IMR-90 (cell line): ENCODE measurements at regions not wholly inside any gene's neighbourhood (a gene's known extent, or its start where the extent isn't known, plus 50 kb on each side); places are given as distances from the start of the nearest gene placed in this dataset.

Experiments
- ATAC-seq: fragments of 200-7000 bp; cut with Tn5 transposase; 2 replicates; pipeline ENCODE4 v1.9.1; 2020; ENCODE audit warnings: low read depth, mild to moderate bottlenecking, moderate library complexity
- BruUV-seq: library from RNA; stranded (reverse); fragments of 400-500 nt; replicated peaks from 2 replicates; lab custom pipeline; 2021; lab: Mats Ljungman, UMichigan
- CTCF ChIA-PET: fragments of 300-600 bp; formaldehyde crosslinking; extraction: SDS; loops from one replicate; lab custom pipeline; 2021; ENCODE audit warnings: antibody characterized with exemption; lab: Yijun Ruan, JAX
- POLR2A ChIA-PET: fragments of 300-600 bp; sonication (Branson Sonifier 250); formaldehyde crosslinking; loops from one replicate; lab custom pipeline; 2022; ENCODE audit warnings: antibody characterized with exemption; ENCODE audit not compliant: unreplicated experiment; lab: Charles Lee
- DNase-seq: peaks from one replicate; pipeline ENCODE4 v3.0.0; 2013
- H2AFZ ChIP-seq: replicated peaks from 2 replicates; pipeline ENCODE3; 2013; ENCODE audit warnings: low read length, mild to moderate bottlenecking; ENCODE audit not compliant: poor library complexity
- H2AK5ac ChIP-seq: 2 replicates; pipeline ENCODE4 v1.6.1; 2013; ENCODE audit warnings: low read depth, low read length, inconsistent platforms
- H2AK9ac ChIP-seq: replicated peaks from 2 replicates; pipeline ENCODE3; 2013; ENCODE audit warnings: mild to moderate bottlenecking, low read depth, low read length, moderate library complexity; ENCODE audit not compliant: poor library complexity
- H2BK120ac ChIP-seq: 2 replicates; pipeline ENCODE4 v1.6.1; 2013; ENCODE audit warnings: low read depth, low read length, inconsistent platforms
- H2BK15ac ChIP-seq: 3 replicates; pipeline ENCODE4 v1.6.1; 2013; ENCODE audit warnings: low read depth, low read length, inconsistent platforms
- H2BK20ac ChIP-seq: 2 replicates; pipeline ENCODE4 v1.6.1; 2013; ENCODE audit warnings: low read depth, mild to moderate bottlenecking, inconsistent platforms, low read length, moderate library complexity
- H2BK5ac ChIP-seq: 2 replicates; pipeline ENCODE4 v1.6.1; 2013; ENCODE audit warnings: mild to moderate bottlenecking, low read depth, low read length, inconsistent platforms; ENCODE audit not compliant: poor library complexity, severe bottlenecking
- H3K14ac ChIP-seq: replicated peaks from 2 replicates; pipeline ENCODE4 v1.6.1; 2013; ENCODE audit warnings: low read depth, low read length, inconsistent platforms
- H3K18ac ChIP-seq: 2 replicates; pipeline ENCODE4 v1.6.1; 2013; ENCODE audit warnings: low read depth, low read length, control low read depth
- H3K23ac ChIP-seq: 2 replicates; pipeline ENCODE4 v1.6.1; 2013; ENCODE audit warnings: low read depth, low read length, inconsistent platforms
- H3K27ac ChIP-seq: 2 replicates; pipeline ENCODE4 v1.5.1; 2013; ENCODE audit warnings: mild to moderate bottlenecking, control low read depth, low read length; ENCODE audit not compliant: insufficient read depth
- H3K27me3 ChIP-seq: 2 replicates; pipeline ENCODE4 v1.6.1; 2013; ENCODE audit warnings: low read length; ENCODE audit not compliant: control insufficient read depth, insufficient read depth
- H3K36me3 ChIP-seq: 2 replicates; pipeline ENCODE4 v1.6.1; 2013; ENCODE audit warnings: low read length, mixed read lengths; ENCODE audit not compliant: control insufficient read depth, insufficient read depth
- H3K4ac ChIP-seq: 2 replicates; pipeline ENCODE4 v1.6.1; 2013; ENCODE audit warnings: low read depth, low read length, inconsistent platforms
- H3K4me1 ChIP-seq: 2 replicates; pipeline ENCODE4 v1.6.1; 2013; ENCODE audit warnings: low read length, mixed read lengths; ENCODE audit not compliant: control insufficient read depth, insufficient read depth
- H3K4me2 ChIP-seq: 2 replicates; pipeline ENCODE4 v1.6.1; 2013; ENCODE audit warnings: low read depth, mild to moderate bottlenecking, control low read depth, low read length, moderate library complexity
- H3K4me3 ChIP-seq: 2 replicates; pipeline ENCODE4 v1.5.1; 2013; ENCODE audit warnings: low read depth, mild to moderate bottlenecking, control low read depth, low read length, moderate library complexity; ENCODE audit not compliant: insufficient read depth
- H3K56ac ChIP-seq: 2 replicates; pipeline ENCODE4 v1.6.1; 2013; ENCODE audit warnings: low read length, inconsistent platforms; ENCODE audit not compliant: insufficient read depth; ENCODE audit errors: extremely low read depth
- H3K79me1 ChIP-seq, 2 experiments: 2 replicates each; pipeline ENCODE4 v1.6.1; 2013; ENCODE audit warnings: low read length in 2 of 2, inconsistent platforms in 1 of 2, low read depth in 1 of 2
- H3K9ac ChIP-seq: 2 replicates; pipeline ENCODE4 v1.6.1; 2013; ENCODE audit warnings: low read depth, low read length, control low read depth
- H3K9me1 ChIP-seq: 2 replicates; pipeline ENCODE4 v1.6.1; 2013; ENCODE audit warnings: low read length, inconsistent platforms; ENCODE audit not compliant: insufficient read depth
- H3K9me3 ChIP-seq: 2 replicates; pipeline ENCODE4 v1.6.1; 2013; ENCODE audit warnings: low read length; ENCODE audit not compliant: control insufficient read depth, insufficient read depth
- H4K20me1 ChIP-seq: 2 replicates; pipeline ENCODE4 v1.6.1; 2013; ENCODE audit warnings: low read length, inconsistent platforms; ENCODE audit not compliant: insufficient read depth
- H4K5ac ChIP-seq: 2 replicates; pipeline ENCODE4 v1.6.1; 2013; ENCODE audit warnings: mild to moderate bottlenecking, low read depth, low read length, control low read depth
- H4K8ac ChIP-seq, 2 experiments: 2 replicates each; pipeline ENCODE4 v1.6.1; 2013; ENCODE audit warnings: low read depth in 2 of 2, low read length in 2 of 2, control low read depth in 1 of 2, inconsistent platforms in 1 of 2
- H4K91ac ChIP-seq: 2 replicates; pipeline ENCODE4 v1.6.1; 2013; ENCODE audit warnings: low read depth, low read length, inconsistent platforms; ENCODE audit not compliant: insufficient read depth
- BHLHE40 ChIP-seq: fragments of 150-350 bp; IDR thresholded peaks from 2 replicates; pipeline ENCODE4 v1.6.1; 2016; ENCODE audit warnings: mild to moderate bottlenecking, low read depth, low read length
- CEBPB ChIP-seq: IDR thresholded peaks from 2 replicates; pipeline ENCODE4 v1.6.1; 2012; ENCODE audit warnings: low read depth, low read length, improper control_type of control experiment
- CHD1 ChIP-seq: IDR thresholded peaks from 2 replicates; pipeline ENCODE4 v1.6.1; 2012; ENCODE audit warnings: low read depth, low read length, improper control_type of control experiment
- ELK1 ChIP-seq: fragments of 150-350 bp; IDR thresholded peaks from 2 replicates; pipeline ENCODE4 v1.6.1; 2016; ENCODE audit warnings: low read depth, mild to moderate bottlenecking, low read length, moderate library complexity, borderline replicate concordance
- FOS ChIP-seq: fragments of 150-350 bp; IDR thresholded peaks from 2 replicates; pipeline ENCODE4 v1.6.1; 2016; ENCODE audit warnings: low read depth, low read length
- MAZ ChIP-seq: IDR thresholded peaks from 2 replicates; pipeline ENCODE4 v1.6.1; 2012; ENCODE audit warnings: low read depth, mild to moderate bottlenecking, low read length, improper control_type of control experiment, moderate library complexity, borderline replicate concordance
- MXI1 ChIP-seq: IDR thresholded peaks from 2 replicates; pipeline ENCODE4 v1.6.1; 2012; ENCODE audit warnings: low read depth, mild to moderate bottlenecking, low read length, moderate library complexity, borderline replicate concordance
- POLR2A ChIP-seq: IDR thresholded peaks from 2 replicates; pipeline ENCODE4 v1.6.1; 2012; ENCODE audit warnings: mild to moderate bottlenecking, low read depth, low read length
- RAD21 ChIP-seq: IDR thresholded peaks from 2 replicates; pipeline ENCODE4 v1.6.1; 2012; ENCODE audit warnings: low read length, improper control_type of control experiment
- RFX5 ChIP-seq: IDR thresholded peaks from 2 replicates; pipeline ENCODE4 v1.8.0; 2012; ENCODE audit warnings: low read depth, mild to moderate bottlenecking, low read length, moderate library complexity
- SMC3 ChIP-seq: fragments of 150-350 bp; IDR thresholded peaks from 2 replicates; pipeline ENCODE4 v1.6.1; 2016; ENCODE audit warnings: low read depth, mild to moderate bottlenecking, antibody characterized with exemption, low read length, moderate library complexity
- USF2 ChIP-seq: fragments of 150-350 bp; IDR thresholded peaks from 2 replicates; pipeline ENCODE4 v1.6.1; 2017; ENCODE audit warnings: mild to moderate bottlenecking, antibody characterized with exemption, low read length, low read depth
- WGBS, 2 experiments: methylation state at CpG; one replicate each; pipeline versions ENCODE4 v1.1.5 to v1.1.7; 2013; ENCODE audit warnings: missing lambda C conversion rate in 2 of 2; ENCODE audit not compliant: insufficient read length in 1 of 2; ENCODE audit errors: extremely low coverage in 2 of 2; 5-methylcytosine and 5-hydroxymethylcytosine counted together
- dilution Hi-C: fragments of 300-500 bp; cut with HindIII; formaldehyde crosslinking; loops from one replicate; pipeline ENCODE4 v1.14.3; 2018; ENCODE audit warnings: low sequenced_read_pairs; ENCODE audit not compliant: unreplicated experiment
- in situ Hi-C: fragments of 300-500 bp; cut with MboI; formaldehyde crosslinking; loops from 3 replicates; pipeline ENCODE4 v1.14.3; 2019; ENCODE audit warnings: low sequenced_read_pairs, inconsistent platforms, mixed read lengths
- intact Hi-C: fragments of 100-400 bp; cut with micrococcal nuclease; formaldehyde crosslinking; loops from 2 replicates; pipeline ENCODE4 v1.10.0; 2022

- Histone ChIP-seq H3K56ac (no peak overlapping the region), H3K9me3 (no peaks in the 10 kb centered on the region), H4K5ac (no peak overlapping the region), H2AFZ (no peak overlapping the region), H3K4me1 (no peaks in the 10 kb centered on the region), H3K27me3 (no peaks in the 10 kb centered on the region), H3K23ac (no peak overlapping the region), H2AK5ac (no peak overlapping the region), H3K4me2 (no peak overlapping the region), H4K91ac (no peak overlapping the region), H4K20me1 (no peaks in the 10 kb centered on the region), H2BK5ac (no peak overlapping the region), H4K8ac (no peak overlapping the region), H3K4me3 (no peak overlapping the region), H2AK9ac (no peak overlapping the region), H3K79me1 (no peaks in the 10 kb centered on the region), H3K4ac (no peak overlapping the region), H2BK120ac (no peak overlapping the region), H3K18ac (no peak overlapping the region), H2BK15ac (no peak overlapping the region), H3K14ac (no peak overlapping the region), H3K9ac (no peak overlapping the region), H3K36me3 (no peaks in the 10 kb centered on the region), H3K9me1 (no peaks in the 10 kb centered on the region), H2BK20ac (no peak overlapping the region), H3K27ac (no peak overlapping the region)
- dilution Hi-C loops (no loop called here), in situ Hi-C loops (no loop called here), intact Hi-C loops (loop anchor here (10.0 kb wide), 1 partner anchor 312 kb away; no protein-coding TSS in a partner anchor)
- BruUV-seq: no TSS peak
- TF ChIP-seq RFX5: no peak
- TF ChIP-seq MXI1: no peak
- no peak for TF ChIP-seq SMC3
- no peak for TF ChIP-seq BHLHE40
- no peak for TF ChIP-seq MAZ
- no peak for TF ChIP-seq RAD21
- TF ChIP-seq CHD1: no peak
- TF ChIP-seq USF2: no peak
- TF ChIP-seq ELK1: no peak
- TF ChIP-seq CEBPB: no peak
- no peak for TF ChIP-seq POLR2A
- TF ChIP-seq FOS: no peak
- ATAC-seq (no peak), DNase-seq (no peak)
- CTCF ChIA-PET: no interaction called here
- POLR2A ChIA-PET: no interaction called here
- no CpG with 5 or more reads among the region's 2 CpGs for whole genome bisulfite sequencing, 2 experiments
Observed at GRCh38 chr2:160976797-160977196, 183.4 kb upstream of the TANK start.
